ENCODE measurements at regions not wholly inside any gene's neighbourhood (a gene's known extent, or its start where the extent isn't known, plus 50 kb on each side); places are given as distances from the start of the nearest gene placed in this dataset.

- DNase-seq (ENCODE audit: low spot score) = peak; percentile 64
Observed at GRCh38 chr12:65556676-65557437, 267.4 kb upstream of the HMGA2 start.

- no peak for DNase-seq (ENCODE audit: low spot score)
Observed at GRCh38 chr12:65557438-65558181, 266.7 kb upstream of the HMGA2 start.

- no peak for DNase-seq (ENCODE audit: low spot score)
Observed at GRCh38 chr12:65560286-65560685, 264.0 kb upstream of the HMGA2 start.

GRCh38 chr12:65561798-65562382 lies 262.4 kb upstream of the HMGA2 start:
- DNase-seq (ENCODE audit: low spot score) = no peak

GRCh38 chr12:65565601-65566560 lies 258.4 kb upstream of the HMGA2 start:
- no peak for DNase-seq (ENCODE audit: low spot score)

- no peak for DNase-seq (ENCODE audit: low spot score)
Observed at GRCh38 chr12:65566751-65567150, 257.5 kb upstream of the HMGA2 start.

GRCh38 chr12:65567820-65568219 lies 256.5 kb upstream of the HMGA2 start:
- DNase-seq (ENCODE audit: low spot score) = no peak

- no peak for DNase-seq (ENCODE audit: low spot score)
Observed at GRCh38 chr12:65568517-65568916, 255.8 kb upstream of the HMGA2 start.

GRCh38 chr12:65570451-65571130 lies 253.7 kb upstream of the HMGA2 start:
- no peak for DNase-seq (ENCODE audit: low spot score)

GRCh38 chr12:65574867-65575266 lies 249.4 kb upstream of the HMGA2 start:
- no peak for DNase-seq (ENCODE audit: low spot score)

GRCh38 chr12:65584016-65584415 lies 240.3 kb upstream of the HMGA2 start:
- DNase-seq (ENCODE audit: low spot score) = no peak

- DNase-seq (ENCODE audit: low spot score) = no peak
Observed at GRCh38 chr12:65585648-65586602, 238.4 kb upstream of the HMGA2 start.

GRCh38 chr12:65586796-65587195 lies 237.5 kb upstream of the HMGA2 start:
- DNase-seq (ENCODE audit: low spot score) = no peak

GRCh38 chr12:65590318-65590717 lies 234.0 kb upstream of the HMGA2 start:
- DNase-seq (ENCODE audit: low spot score) = no peak

- no peak for DNase-seq (ENCODE audit: low spot score)
Observed at GRCh38 chr12:65592416-65592815, 231.9 kb upstream of the HMGA2 start.

- DNase-seq (ENCODE audit: low spot score) = no peak
Observed at GRCh38 chr12:65593239-65593701, 231.0 kb upstream of the HMGA2 start.

- DNase-seq (ENCODE audit: low spot score) = no peak
Observed at GRCh38 chr12:65594409-65594808, 229.9 kb upstream of the HMGA2 start.

GRCh38 chr12:65595016-65595560 lies 229.2 kb upstream of the HMGA2 start:
- DNase-seq (ENCODE audit: low spot score) = no peak

GRCh38 chr12:65596514-65597091 lies 227.7 kb upstream of the HMGA2 start:
- no peak for DNase-seq (ENCODE audit: low spot score)

All from germinal center (tissue), 1 donor.